ENCODE measurements at regions not wholly inside any gene's neighbourhood (a gene's known extent, or its start where the extent isn't known, plus 50 kb on each side); places are given as distances from the start of the nearest gene placed in this dataset.

GRCh38 chr15:88736204-88736603 is 67.0 kb upstream of the ACAN start:
- Histone ChIP-seq H3K9me3 (no peaks in the 10 kb centered on the region), H3K27me3 (peaks cover 0 to 18% of the 10 kb centered on the region in 2 donors), H3K4me3 (no peak overlapping the region), H3K4me1 (no peaks in the 10 kb centered on the region), H3K27ac (no peak overlapping the region), H3K36me3 (no peaks in the 10 kb centered on the region)
- no peak for TF ChIP-seq POLR2AphosphoS5 (IDR thresholded peaks at IDR 0.05)
- TF ChIP-seq, protein P1, sequence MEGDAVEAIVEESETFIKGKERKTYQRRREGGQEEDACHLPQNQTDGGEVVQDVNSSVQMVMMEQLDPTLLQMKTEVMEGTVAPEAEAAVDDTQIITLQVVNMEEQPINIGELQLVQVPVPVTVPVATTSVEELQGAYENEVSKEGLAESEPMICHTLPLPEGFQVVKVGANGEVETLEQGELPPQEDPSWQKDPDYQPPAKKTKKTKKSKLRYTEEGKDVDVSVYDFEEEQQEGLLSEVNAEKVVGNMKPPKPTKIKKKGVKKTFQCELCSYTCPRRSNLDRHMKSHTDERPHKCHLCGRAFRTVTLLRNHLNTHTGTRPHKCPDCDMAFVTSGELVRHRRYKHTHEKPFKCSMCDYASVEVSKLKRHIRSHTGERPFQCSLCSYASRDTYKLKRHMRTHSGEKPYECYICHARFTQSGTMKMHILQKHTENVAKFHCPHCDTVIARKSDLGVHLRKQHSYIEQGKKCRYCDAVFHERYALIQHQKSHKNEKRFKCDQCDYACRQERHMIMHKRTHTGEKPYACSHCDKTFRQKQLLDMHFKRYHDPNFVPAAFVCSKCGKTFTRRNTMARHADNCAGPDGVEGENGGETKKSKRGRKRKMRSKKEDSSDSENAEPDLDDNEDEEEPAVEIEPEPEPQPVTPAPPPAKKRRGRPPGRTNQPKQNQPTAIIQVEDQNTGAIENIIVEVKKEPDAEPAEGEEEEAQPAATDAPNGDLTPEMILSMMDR (IDR thresholded peaks at IDR 0.05) = no peak
- no peak for TF ChIP-seq POLR2A (IDR thresholded peaks at IDR 0.05)
- DNase-seq (ENCODE audit: low spot score in 2 of 2) = no peak
- intact Hi-C loops (cut with DNase I; ENCODE audit: low total_unique reads) = no loop called here

DNA sequence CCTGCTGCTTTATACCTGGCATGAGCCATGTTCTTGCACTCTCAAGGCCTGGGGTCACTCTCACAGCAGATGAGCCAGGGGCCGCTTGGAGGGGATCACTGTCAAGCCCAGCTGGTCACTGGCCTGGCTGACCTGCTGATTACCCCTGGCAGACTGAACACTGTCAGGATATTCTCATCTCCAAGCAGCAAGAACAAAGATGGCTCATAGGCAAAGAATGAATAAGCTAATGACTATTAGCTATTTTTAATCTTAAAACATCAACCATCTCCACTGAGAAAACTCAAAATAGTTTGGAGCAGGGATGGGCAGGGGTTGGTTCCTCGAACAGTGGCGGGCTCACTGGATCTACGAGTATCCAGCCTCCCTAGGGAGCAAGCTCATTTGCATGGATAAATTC is 64.4 kb upstream of the ACAN start:
- Histone ChIP-seq H3K27ac (no peak overlapping the region), H3K9me3 (no peaks in the 10 kb centered on the region), H3K36me3 (no peaks in the 10 kb centered on the region), H3K4me3 (no peak overlapping the region), H3K4me1 (no peaks in the 10 kb centered on the region), H3K27me3 (peaks cover 0 to 31% of the 10 kb centered on the region in 2 donors)
- DNase-seq (ENCODE audit: low spot score in 2 of 2) = no peak
- TF ChIP-seq POLR2AphosphoS5 (IDR thresholded peaks at IDR 0.05) = no peak
- TF ChIP-seq POLR2A (IDR thresholded peaks at IDR 0.05) = no peak
- TF ChIP-seq, protein P1 (IDR thresholded peaks at IDR 0.05) = no peak
- intact Hi-C loops (cut with DNase I; ENCODE audit: low total_unique reads) = no loop called here

- intact Hi-C loops (cut with DNase I; ENCODE audit: low total_unique reads) = no loop called here
- no peak for TF ChIP-seq POLR2AphosphoS5 (IDR thresholded peaks at IDR 0.05)
- no peak for TF ChIP-seq POLR2A (IDR thresholded peaks at IDR 0.05)
- TF ChIP-seq, protein P1 (IDR thresholded peaks at IDR 0.05) = no peak
- Histone ChIP-seq H3K4me3 (no peak overlapping the region), H3K27me3 (peaks cover 0 to 31% of the 10 kb centered on the region in 2 donors), H3K4me1 (no peaks in the 10 kb centered on the region), H3K36me3 (no peaks in the 10 kb centered on the region), H3K27ac (no peak overlapping the region), H3K9me3 (no peaks in the 10 kb centered on the region)
- DNase-seq (ENCODE audit: low spot score in 2 of 2) = no peak
Observed at GRCh38 chr15:88739541-88739940, 63.7 kb upstream of the ACAN start.

DNA sequence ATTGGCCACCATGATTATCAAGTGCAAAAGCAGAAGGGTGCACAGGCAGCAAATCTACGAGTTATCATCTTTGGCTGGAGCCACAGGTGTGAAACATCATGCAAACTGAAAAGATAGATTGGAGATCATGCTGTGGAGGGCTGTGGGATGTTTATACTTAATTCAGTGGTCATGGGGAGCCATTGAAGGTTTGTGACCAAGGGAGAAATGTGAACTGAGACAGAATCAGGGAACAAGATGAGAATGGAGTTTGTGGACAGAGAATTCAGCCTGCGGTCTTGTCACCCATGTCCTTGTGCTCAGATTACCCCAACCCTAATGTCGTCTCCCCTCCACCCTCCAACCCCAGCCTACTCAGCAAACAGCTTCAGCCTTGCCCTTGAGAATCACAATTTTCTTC is 62.9 kb upstream of the ACAN start:
- Histone ChIP-seq H3K4me3 (no peak overlapping the region), H3K36me3 (no peaks in the 10 kb centered on the region), H3K27ac (no peak overlapping the region), H3K27me3 (peaks cover 0 to 31% of the 10 kb centered on the region in 2 donors), H3K9me3 (no peaks in the 10 kb centered on the region), H3K4me1 (no peaks in the 10 kb centered on the region)
- no peak for DNase-seq (ENCODE audit: low spot score in 2 of 2)
- intact Hi-C loops (cut with DNase I; ENCODE audit: low total_unique reads) = no loop called here
- TF ChIP-seq, protein P1 (IDR thresholded peaks at IDR 0.05) = no peak
- no peak for TF ChIP-seq POLR2A (IDR thresholded peaks at IDR 0.05)
- no peak for TF ChIP-seq POLR2AphosphoS5 (IDR thresholded peaks at IDR 0.05)

GRCh38 chr15:88741046-88741445 is 62.2 kb upstream of the ACAN start:
- no peak overlapping the region for H3K4me3 ChIP-seq
- H3K27me3 ChIP-seq = peaks cover 0 to 31% of the 10 kb centered on the region in 2 donors
- intact Hi-C loops (cut with DNase I; ENCODE audit: low total_unique reads) = no loop called here
- H3K27ac ChIP-seq = no peak overlapping the region
- no peaks in the 10 kb centered on the region for H3K4me1 ChIP-seq
- TF ChIP-seq, protein P1 (IDR thresholded peaks at IDR 0.05) = no peak
- TF ChIP-seq POLR2AphosphoS5 (IDR thresholded peaks at IDR 0.05) = no peak
- no peaks in the 10 kb centered on the region for H3K36me3 ChIP-seq
- H3K9me3 ChIP-seq = no peaks in the 10 kb centered on the region
- no peak for DNase-seq (ENCODE audit: low spot score in 2 of 2)

Measured in breast epithelium (tissue), 4 donors.